Caco-2 (cell line): ENCODE measurements at regions not wholly inside any gene's neighbourhood (a gene's known extent, or its start where the extent isn't known, plus 50 kb on each side); places are given as distances from the start of the nearest gene placed in this dataset.

Source experiments
- BruUV-seq: library from RNA; stranded (reverse); fragments of 400-500 nt; replicated peaks from 2 replicates; lab custom pipeline; 2021; lab: Mats Ljungman, UMichigan
- CTCF ChIA-PET: fragments of 300-600 bp; sonication (Branson Sonifier 250); formaldehyde crosslinking; loops from one replicate; lab custom pipeline; 2022; ENCODE audit warnings: antibody characterized with exemption; lab: Charles Lee
- POLR2A ChIA-PET: fragments of 300-600 bp; sonication (Branson Sonifier 250); formaldehyde crosslinking; loops from one replicate; lab custom pipeline; 2022; ENCODE audit warnings: antibody characterized with exemption; lab: Charles Lee
- DNase-seq, 2 experiments: peaks; one replicate each; pipeline versions ENCODE4 v3.0.0 to v3.0.0-alpha.2; 2020 to 2022
- H3K27me3 ChIP-seq: replicated peaks from 2 replicates; pipeline ENCODE4 v1.6.0; 2011; ENCODE audit warnings: low read length; ENCODE audit not compliant: control insufficient read depth, insufficient read depth
- H3K36me3 ChIP-seq: 2 replicates; pipeline ENCODE4 v1.5.1; 2011; ENCODE audit warnings: low read length; ENCODE audit not compliant: control insufficient read depth, insufficient read depth
- H3K4me1 ChIP-seq: fragments of 250-450 bp; sonication (Bioruptor Pico); 2 replicates; pipeline ENCODE4 v1.5.1; 2020; ENCODE audit warnings: mild to moderate bottlenecking
- H3K4me3 ChIP-seq: 2 replicates; pipeline ENCODE4 v1.5.1; 2011; ENCODE audit warnings: low read depth, mild to moderate bottlenecking, control low read depth, low read length
- H3K9me3 ChIP-seq: fragments of 250-450 bp; sonication (Bioruptor Pico); 2 replicates; pipeline ENCODE4 v1.5.1; 2020; ENCODE audit warnings: mild to moderate bottlenecking, moderate library complexity
- H3K27ac Mint-ChIP-seq: one replicate; pipeline ENCODE4 v1.8.0; 2022; ENCODE audit warnings: mixed read lengths; ENCODE audit not compliant: unreplicated experiment
- H3K27me3 Mint-ChIP-seq: one replicate; pipeline ENCODE4 v1.8.0; 2022; ENCODE audit warnings: mixed read lengths; ENCODE audit not compliant: insufficient read depth, unreplicated experiment
- H3K36me3 Mint-ChIP-seq: one replicate; pipeline ENCODE4 v1.8.0; 2022; ENCODE audit warnings: mild to moderate bottlenecking, mixed read lengths; ENCODE audit not compliant: insufficient read depth, unreplicated experiment
- H3K4me1 Mint-ChIP-seq: one replicate; pipeline ENCODE4 v1.8.0; 2022; ENCODE audit warnings: low read depth, mixed read lengths; ENCODE audit not compliant: unreplicated experiment
- H3K4me3 Mint-ChIP-seq: one replicate; pipeline ENCODE4 v1.8.0; 2022; ENCODE audit warnings: mild to moderate bottlenecking, moderate library complexity, mixed read lengths; ENCODE audit not compliant: unreplicated experiment
- H3K9me3 Mint-ChIP-seq: one replicate; pipeline ENCODE4 v1.8.0; 2022; ENCODE audit warnings: mixed read lengths; ENCODE audit not compliant: unreplicated experiment
- CTCF ChIP-seq, 2 experiments: fragments of 200-600 bp in 1 of 2; IDR thresholded peaks; 1 replicate in 1 of 2; 2 replicates in 1 of 2; pipeline versions ENCODE4 v1.5.1 to v1.8.0; 2011 to 2022; ENCODE audit warnings: antibody characterized with exemption in 1 of 2, control low read depth in 1 of 2, inconsistent platforms in 1 of 2, low read depth in 1 of 2, low read length in 1 of 2, mild to moderate bottlenecking in 1 of 2, moderate library complexity in 1 of 2; ENCODE audit not compliant: insufficient read depth in 1 of 2, severe bottlenecking in 1 of 2, unreplicated experiment in 1 of 2
- intact Hi-C: fragments of 100-400 bp; cut with micrococcal nuclease; formaldehyde crosslinking; loops from one replicate; pipeline ENCODE4 v1.10.0; 2022; ENCODE audit not compliant: unreplicated experiment

GRCh38 chr17:5642752-5643151 lies 58.4 kb upstream of the NLRP1 start:
- intact Hi-C loops = no loop called here
- Histone ChIP-seq H3K9me3 (no peaks in the 10 kb centered on the region), H3K36me3 (no peaks in the 10 kb centered on the region), H3K27me3 (no peaks in the 10 kb centered on the region), H3K4me3 (no peak overlapping the region), H3K4me1 (no peaks in the 10 kb centered on the region)
- BruUV-seq = no TSS peak
- no peak overlapping the region for H3K4me3 Mint-ChIP-seq
- no peak overlapping the region for H3K27ac Mint-ChIP-seq
- peaks cover 3% of the 10 kb centered on the region for H3K27me3 Mint-ChIP-seq
- no peaks in the 10 kb centered on the region for H3K9me3 Mint-ChIP-seq
- H3K36me3 Mint-ChIP-seq = no peaks in the 10 kb centered on the region
- no peak for DNase-seq
- CTCF ChIA-PET = no interaction called here
- POLR2A ChIA-PET = no interaction called here
- no peak for TF ChIP-seq CTCF (IDR thresholded peaks at IDR 0.05; ENCODE audit: insufficient read depth in 1 of 2, low read depth in 1 of 2, low read length in 1 of 2, severe bottlenecking in 1 of 2, unreplicated experiment in 1 of 2)
- H3K4me1 Mint-ChIP-seq = no peaks in the 10 kb centered on the region

DNA sequence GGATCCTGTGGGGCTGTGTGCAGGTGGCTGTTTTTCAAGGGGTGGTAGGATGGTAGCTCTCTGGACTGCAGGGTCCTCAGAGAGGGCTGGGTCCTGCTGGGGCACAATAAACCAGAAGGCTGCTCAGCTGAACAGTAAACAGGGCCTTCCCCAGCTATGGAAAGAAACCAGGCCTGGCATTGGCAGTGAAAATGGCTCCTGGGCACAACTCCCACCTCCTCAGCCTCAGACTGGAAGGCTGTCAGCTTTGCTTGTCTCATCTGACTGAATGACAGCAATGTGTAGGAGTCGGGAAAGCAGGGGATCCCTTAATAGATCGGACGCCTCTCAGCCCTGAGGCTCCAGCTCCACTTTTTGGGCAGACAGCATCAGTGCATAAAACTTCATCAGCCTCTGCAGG lies 59.8 kb upstream of the NLRP1 start:
- H3K27me3 Mint-ChIP-seq = peaks cover 3% of the 10 kb centered on the region
- no peak for DNase-seq
- no TSS peak for BruUV-seq
- H3K36me3 Mint-ChIP-seq = no peaks in the 10 kb centered on the region
- Histone ChIP-seq H3K4me3 (no peak overlapping the region), H3K4me1 (no peaks in the 10 kb centered on the region), H3K27me3 (no peaks in the 10 kb centered on the region), H3K36me3 (no peaks in the 10 kb centered on the region), H3K9me3 (no peaks in the 10 kb centered on the region)
- intact Hi-C loops = no loop called here
- TF ChIP-seq CTCF (IDR thresholded peaks at IDR 0.05; ENCODE audit: insufficient read depth in 1 of 2, low read depth in 1 of 2, low read length in 1 of 2, severe bottlenecking in 1 of 2, unreplicated experiment in 1 of 2) = no peak
- H3K27ac Mint-ChIP-seq = no peak overlapping the region
- ChIA-PET POLR2A (no interaction called here), CTCF (interaction anchor here (0.5 kb wide), 1 partner anchor 518 kb away, joined by 3 read pairs; no protein-coding TSS in a partner anchor)
- no peaks in the 10 kb centered on the region for H3K4me1 Mint-ChIP-seq
- H3K9me3 Mint-ChIP-seq = no peaks in the 10 kb centered on the region
- H3K4me3 Mint-ChIP-seq = no peak overlapping the region

GRCh38 chr17:5651348-5651747 lies 67.0 kb upstream of the NLRP1 start:
- Histone ChIP-seq H3K4me1 (no peaks in the 10 kb centered on the region), H3K4me3 (no peak overlapping the region), H3K36me3 (no peaks in the 10 kb centered on the region), H3K27me3 (no peaks in the 10 kb centered on the region), H3K9me3 (no peaks in the 10 kb centered on the region)
- H3K4me1 Mint-ChIP-seq = no peaks in the 10 kb centered on the region
- H3K27ac Mint-ChIP-seq = no peak overlapping the region
- DNase-seq = no peak
- H3K4me3 Mint-ChIP-seq = no peak overlapping the region
- no TSS peak for BruUV-seq
- TF ChIP-seq CTCF (IDR thresholded peaks at IDR 0.05; ENCODE audit: insufficient read depth in 1 of 2, low read depth in 1 of 2, low read length in 1 of 2, severe bottlenecking in 1 of 2, unreplicated experiment in 1 of 2) = no peak
- POLR2A ChIA-PET = no interaction called here
- CTCF ChIA-PET = no interaction called here
- H3K27me3 Mint-ChIP-seq = peaks cover 5% of the 10 kb centered on the region
- intact Hi-C loops = no loop called here
- no peaks in the 10 kb centered on the region for H3K36me3 Mint-ChIP-seq
- peaks cover 18% of the 10 kb centered on the region for H3K9me3 Mint-ChIP-seq
